Chondrocyte (in vitro differentiated cells): ENCODE measurements at regions not wholly inside any gene's neighbourhood (a gene's known extent, or its start where the extent isn't known, plus 50 kb on each side); places are given as distances from the start of the nearest gene placed in this dataset.

Experiments used
- DNase-seq: peaks from one replicate; pipeline ENCODE4 v3.0.0; 2021; ENCODE audit warnings: mixed read lengths, low spot score
- H3K27ac Mint-ChIP-seq: one replicate; pipeline ENCODE4 v1.8.0; 2021; ENCODE audit warnings: mild to moderate bottlenecking, moderate library complexity, mixed read lengths; ENCODE audit not compliant: unreplicated experiment
- H3K27me3 Mint-ChIP-seq: 2 replicates; pipeline ENCODE4 v1.8.0; 2021; ENCODE audit warnings: low read depth, mixed read lengths
- H3K36me3 Mint-ChIP-seq: 2 replicates; pipeline ENCODE4 v1.8.0; 2021; ENCODE audit warnings: low read depth, mixed read lengths
- H3K4me1 Mint-ChIP-seq: 2 replicates; pipeline ENCODE4 v1.8.0; 2021; ENCODE audit warnings: low read depth, mild to moderate bottlenecking, mixed read lengths
- H3K4me3 Mint-ChIP-seq: one replicate; pipeline ENCODE4 v1.8.0; 2021; ENCODE audit warnings: mild to moderate bottlenecking, moderate library complexity, mixed read lengths; ENCODE audit not compliant: unreplicated experiment
- H3K9me3 Mint-ChIP-seq: 2 replicates; pipeline ENCODE4 v1.8.0; 2021; ENCODE audit warnings: low read depth, mixed read lengths
- CTCF ChIP-seq: fragments of 200-600 bp; sonication (generic); IDR thresholded peaks from 2 replicates; pipeline ENCODE4 v1.5.0; 2021; ENCODE audit warnings: antibody characterized with exemption, mild to moderate bottlenecking, moderate library complexity

GRCh38 chr4:181948839-181949382, 294.3 kb upstream of the TENM3 start:
- Mint-ChIP-seq H3K9me3 (no peaks in the 10 kb centered on the region), H3K4me3 (no peak overlapping the region), H3K4me1 (no peaks in the 10 kb centered on the region), H3K27ac (no peak overlapping the region), H3K27me3 (no peaks in the 10 kb centered on the region), H3K36me3 (no peaks in the 10 kb centered on the region)
- TF ChIP-seq CTCF, result no peak
- no peak for DNase-seq

- H3K27ac Mint-ChIP-seq, result no peak overlapping the region
- H3K27me3 Mint-ChIP-seq, result no peaks in the 10 kb centered on the region
- H3K4me3 Mint-ChIP-seq, result no peak overlapping the region
- DNase-seq, result no peak
- no peaks in the 10 kb centered on the region for H3K4me1 Mint-ChIP-seq
- no peaks in the 10 kb centered on the region for H3K36me3 Mint-ChIP-seq
- no peak for TF ChIP-seq CTCF
- H3K9me3 Mint-ChIP-seq, result no peaks in the 10 kb centered on the region
Measured at GRCh38 chr4:181949704-181950312, 293.4 kb upstream of the TENM3 start.

GRCh38 chr4:181950372-181951127, 292.7 kb upstream of the TENM3 start:
- Mint-ChIP-seq H3K36me3 (no peaks in the 10 kb centered on the region), H3K27me3 (no peaks in the 10 kb centered on the region), H3K4me3 (no peak overlapping the region), H3K9me3 (no peaks in the 10 kb centered on the region), H3K4me1 (peaks cover 4% of the 10 kb centered on the region), H3K27ac (no peak overlapping the region)
- TF ChIP-seq CTCF, result no peak
- no peak for DNase-seq

- peaks cover 11% of the 10 kb centered on the region for H3K4me1 Mint-ChIP-seq
Measured at GRCh38 chr4:181951265-181951664, 291.9 kb upstream of the TENM3 start.

More at GRCh38 chr4:181951265-181951664, 291.9 kb upstream of the TENM3 start:
- Mint-ChIP-seq H3K9me3 (no peaks in the 10 kb centered on the region), H3K27me3 (no peaks in the 10 kb centered on the region), H3K4me3 (no peak overlapping the region), H3K27ac (no peak overlapping the region), H3K36me3 (no peaks in the 10 kb centered on the region)
- DNase-seq, result no peak
- no peak for TF ChIP-seq CTCF
